ENCODE measurements at regions not wholly inside any gene's neighbourhood (a gene's known extent, or its start where the extent isn't known, plus 50 kb on each side); places are given as distances from the start of the nearest gene placed in this dataset.

DNA sequence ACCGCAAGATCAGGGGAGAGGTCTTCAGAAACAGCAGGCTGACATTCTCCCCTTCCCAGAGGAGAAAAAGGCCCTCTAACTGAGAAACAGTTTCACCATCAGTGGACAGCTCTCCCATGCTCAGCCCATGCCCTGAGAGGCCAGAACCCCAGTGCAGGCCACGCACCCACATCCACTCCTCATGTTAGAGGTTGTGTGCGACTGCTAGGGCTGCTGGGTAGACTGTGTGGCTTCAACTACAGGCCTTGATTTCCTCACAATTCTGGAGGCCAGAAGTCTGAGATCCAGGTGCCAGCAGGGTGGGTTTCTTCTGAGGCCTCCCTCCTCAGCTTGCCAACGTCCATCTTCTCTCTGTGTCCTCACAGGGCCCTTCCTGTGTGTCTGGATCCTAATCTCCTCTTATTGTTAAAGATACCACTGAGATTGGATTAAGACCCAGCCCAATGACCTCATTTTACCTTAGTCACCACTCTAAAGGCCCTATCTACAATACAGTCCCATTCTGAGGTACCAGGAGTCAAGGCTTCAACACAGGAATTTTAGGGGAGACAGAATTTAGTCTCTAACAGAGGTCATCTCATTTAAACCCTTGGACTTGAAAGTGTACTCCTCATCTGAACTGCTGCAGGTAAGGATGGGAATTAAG, 67.7 kb upstream of the CD93 start:
- TF ChIP-seq, protein P1, sequence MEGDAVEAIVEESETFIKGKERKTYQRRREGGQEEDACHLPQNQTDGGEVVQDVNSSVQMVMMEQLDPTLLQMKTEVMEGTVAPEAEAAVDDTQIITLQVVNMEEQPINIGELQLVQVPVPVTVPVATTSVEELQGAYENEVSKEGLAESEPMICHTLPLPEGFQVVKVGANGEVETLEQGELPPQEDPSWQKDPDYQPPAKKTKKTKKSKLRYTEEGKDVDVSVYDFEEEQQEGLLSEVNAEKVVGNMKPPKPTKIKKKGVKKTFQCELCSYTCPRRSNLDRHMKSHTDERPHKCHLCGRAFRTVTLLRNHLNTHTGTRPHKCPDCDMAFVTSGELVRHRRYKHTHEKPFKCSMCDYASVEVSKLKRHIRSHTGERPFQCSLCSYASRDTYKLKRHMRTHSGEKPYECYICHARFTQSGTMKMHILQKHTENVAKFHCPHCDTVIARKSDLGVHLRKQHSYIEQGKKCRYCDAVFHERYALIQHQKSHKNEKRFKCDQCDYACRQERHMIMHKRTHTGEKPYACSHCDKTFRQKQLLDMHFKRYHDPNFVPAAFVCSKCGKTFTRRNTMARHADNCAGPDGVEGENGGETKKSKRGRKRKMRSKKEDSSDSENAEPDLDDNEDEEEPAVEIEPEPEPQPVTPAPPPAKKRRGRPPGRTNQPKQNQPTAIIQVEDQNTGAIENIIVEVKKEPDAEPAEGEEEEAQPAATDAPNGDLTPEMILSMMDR (conservative IDR thresholded peaks at IDR 0.05 in 1 of 2, IDR thresholded peaks at IDR 0.05 in 1 of 2; ENCODE audit: extremely low read depth in 1 of 2, insufficient read depth in 1 of 2, low read depth in 1 of 2, low read length in 2 of 2): no peak
- TF ChIP-seq EZH2 (IDR thresholded peaks at IDR 0.05; ENCODE audit: borderline replicate concordance, low read length): no peak

All from mammary epithelial cell (primary cell).